Cardiac fibroblast (primary cell): ENCODE measurements at regions not wholly inside any gene's neighbourhood (a gene's known extent, or its start where the extent isn't known, plus 50 kb on each side); places are given as distances from the start of the nearest gene placed in this dataset.

Experiments used
- DNase-seq, 2 donors: peaks; one replicate each; pipeline versions ENCODE4 v3.0.0 to v3.0.0-alpha.2; 2010; ENCODE audit warnings: low read depth in 2 of 2
- H3K4me3 ChIP-seq, 2 donors: replicated peaks in 1 of 2; 1 replicate in 1 of 2; 2 replicates in 1 of 2; pipeline ENCODE4 v1.5.1; 2011; ENCODE audit warnings: low read depth in 2 of 2, low read length in 2 of 2, mild to moderate bottlenecking in 2 of 2, moderate library complexity in 1 of 2
- CTCF ChIP-seq: IDR thresholded peaks from one replicate; pipeline ENCODE4 v1.5.1; 2011; ENCODE audit warnings: low read depth, mild to moderate bottlenecking, low read length, inconsistent platforms

- no peak overlapping the region for H3K4me3 ChIP-seq
Observed at GRCh38 chr14:97490521-97491070, 693.4 kb downstream of the VRK1 start.

GRCh38 chr14:97491697-97492096 lies 694.5 kb downstream of the VRK1 start:
- no peak overlapping the region for H3K4me3 ChIP-seq
- TF ChIP-seq CTCF = no peak
- no peak for DNase-seq

More at GRCh38 chr14:97490521-97491070, 693.4 kb downstream of the VRK1 start:
- DNase-seq = no peak
- no peak for TF ChIP-seq CTCF

- DNase-seq = no peak
- TF ChIP-seq CTCF = no peak
- no peak overlapping the region for H3K4me3 ChIP-seq
Observed at GRCh38 chr14:97499790-97500481, 702.8 kb downstream of the VRK1 start.

- DNase-seq = no peak
- TF ChIP-seq CTCF = no peak
Observed at GRCh38 chr14:97506626-97507025, 709.4 kb downstream of the VRK1 start.

GRCh38 chr14:97513891-97514290 lies 716.7 kb downstream of the VRK1 start:
- no peak for TF ChIP-seq CTCF
- no peak overlapping the region for H3K4me3 ChIP-seq
- no peak for DNase-seq

More at GRCh38 chr14:97506626-97507025, 709.4 kb downstream of the VRK1 start:
- no peak overlapping the region for H3K4me3 ChIP-seq

DNA sequence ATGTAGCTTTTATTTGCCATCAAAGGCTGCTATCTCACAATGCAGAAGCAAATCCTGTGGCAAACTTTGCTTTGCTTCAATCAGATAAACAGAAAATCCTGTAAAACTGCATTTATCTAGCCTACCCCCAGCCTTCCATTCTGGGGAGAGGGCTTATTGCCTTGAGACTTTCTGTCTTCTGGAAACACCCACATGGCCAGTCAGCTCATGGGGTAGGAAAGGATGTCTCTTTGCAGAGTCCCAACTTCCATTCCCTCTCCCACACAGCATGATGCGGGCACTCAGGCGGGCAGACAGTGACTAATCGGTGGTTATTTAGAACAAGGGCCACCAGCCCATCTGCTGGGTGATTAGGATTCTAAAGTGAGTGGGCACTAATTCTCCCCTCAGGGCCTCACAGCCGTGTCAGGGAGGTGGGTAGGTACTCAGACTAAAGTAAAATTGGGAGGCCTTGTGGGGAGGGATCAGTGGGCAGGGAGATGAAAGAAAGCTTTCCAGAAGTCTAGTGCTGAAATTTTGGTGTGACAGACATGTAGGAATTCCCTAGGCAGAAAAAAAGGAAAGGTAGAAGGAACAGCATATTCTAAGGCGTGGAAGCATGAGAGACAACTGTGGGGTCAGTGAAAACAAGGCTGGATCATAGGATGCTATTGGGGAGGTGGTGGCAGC lies 720.5 kb downstream of the VRK1 start:
- no peak for TF ChIP-seq CTCF
- DNase-seq = no peak
- no peak overlapping the region for H3K4me3 ChIP-seq
